ENCODE measurements at regions not wholly inside any gene's neighbourhood (a gene's known extent, or its start where the extent isn't known, plus 50 kb on each side); places are given as distances from the start of the nearest gene placed in this dataset.

DNA sequence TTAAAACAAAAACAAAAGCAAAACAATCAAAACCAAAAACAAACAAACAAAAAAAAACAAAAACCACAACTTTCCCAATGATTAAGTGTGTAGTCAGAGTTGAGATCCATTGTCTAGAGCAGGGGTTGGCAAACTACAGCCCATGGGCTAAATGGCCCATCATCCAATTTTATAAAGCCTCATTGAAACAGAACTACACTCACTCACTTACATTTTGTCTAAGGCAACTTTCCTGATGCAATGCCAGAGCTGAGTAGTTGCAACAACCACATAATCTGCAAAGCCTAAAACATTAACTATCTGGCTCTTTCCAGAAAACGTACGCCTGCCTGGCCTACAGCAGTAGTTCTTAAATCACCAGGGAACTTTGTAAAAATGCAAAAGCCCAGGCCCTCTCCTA lies 124.1 kb downstream of the SOX9 start:
- Histone ChIP-seq H3K4me3 (replicated peaks; ENCODE audit: low read depth, low read length) (no peak overlapping the region), H3K36me3 (ENCODE audit: control insufficient read depth, insufficient read depth, low read length) (no peaks in the 10 kb centered on the region), H3K27me3 (replicated peaks; ENCODE audit: control insufficient read depth, insufficient read depth, low read length) (no peaks in the 10 kb centered on the region)
- no peak for DNase-seq (ENCODE audit: extremely low read depth, insufficient read length)
- TF ChIP-seq, protein P1, sequence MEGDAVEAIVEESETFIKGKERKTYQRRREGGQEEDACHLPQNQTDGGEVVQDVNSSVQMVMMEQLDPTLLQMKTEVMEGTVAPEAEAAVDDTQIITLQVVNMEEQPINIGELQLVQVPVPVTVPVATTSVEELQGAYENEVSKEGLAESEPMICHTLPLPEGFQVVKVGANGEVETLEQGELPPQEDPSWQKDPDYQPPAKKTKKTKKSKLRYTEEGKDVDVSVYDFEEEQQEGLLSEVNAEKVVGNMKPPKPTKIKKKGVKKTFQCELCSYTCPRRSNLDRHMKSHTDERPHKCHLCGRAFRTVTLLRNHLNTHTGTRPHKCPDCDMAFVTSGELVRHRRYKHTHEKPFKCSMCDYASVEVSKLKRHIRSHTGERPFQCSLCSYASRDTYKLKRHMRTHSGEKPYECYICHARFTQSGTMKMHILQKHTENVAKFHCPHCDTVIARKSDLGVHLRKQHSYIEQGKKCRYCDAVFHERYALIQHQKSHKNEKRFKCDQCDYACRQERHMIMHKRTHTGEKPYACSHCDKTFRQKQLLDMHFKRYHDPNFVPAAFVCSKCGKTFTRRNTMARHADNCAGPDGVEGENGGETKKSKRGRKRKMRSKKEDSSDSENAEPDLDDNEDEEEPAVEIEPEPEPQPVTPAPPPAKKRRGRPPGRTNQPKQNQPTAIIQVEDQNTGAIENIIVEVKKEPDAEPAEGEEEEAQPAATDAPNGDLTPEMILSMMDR (IDR thresholded peaks at IDR 0.05; ENCODE audit: insufficient read depth, low read length, poor library complexity, severe bottlenecking), result no peak

DNA sequence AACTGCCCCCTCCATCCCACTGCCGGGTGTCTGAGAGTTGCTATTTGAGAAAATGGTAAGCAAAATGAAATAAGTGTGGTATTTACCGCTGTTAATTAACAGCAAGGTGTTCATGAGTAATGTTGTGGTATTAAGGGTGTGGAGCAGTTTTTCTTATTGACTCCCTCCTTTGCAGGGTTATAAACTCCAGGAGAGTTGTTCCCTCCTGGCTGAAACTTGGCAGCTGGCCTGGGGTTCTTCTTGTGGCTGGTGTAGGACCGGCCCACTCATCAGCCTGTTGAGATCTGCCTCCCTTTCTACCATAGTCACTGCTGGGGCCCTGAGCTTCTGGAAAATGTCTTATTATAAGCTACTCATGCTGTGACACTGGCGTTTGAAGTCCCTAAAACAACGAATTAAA lies 128.6 kb downstream of the SOX9 start:
- Histone ChIP-seq H3K27me3 (replicated peaks; ENCODE audit: control insufficient read depth, insufficient read depth, low read length) (no peaks in the 10 kb centered on the region), H3K36me3 (ENCODE audit: control insufficient read depth, insufficient read depth, low read length) (no peaks in the 10 kb centered on the region), H3K4me3 (replicated peaks; ENCODE audit: low read depth, low read length) (no peak overlapping the region)
- TF ChIP-seq, protein P1 (IDR thresholded peaks at IDR 0.05; ENCODE audit: insufficient read depth, low read length, poor library complexity, severe bottlenecking), result no peak
- no peak for DNase-seq (ENCODE audit: extremely low read depth, insufficient read length)

DNA sequence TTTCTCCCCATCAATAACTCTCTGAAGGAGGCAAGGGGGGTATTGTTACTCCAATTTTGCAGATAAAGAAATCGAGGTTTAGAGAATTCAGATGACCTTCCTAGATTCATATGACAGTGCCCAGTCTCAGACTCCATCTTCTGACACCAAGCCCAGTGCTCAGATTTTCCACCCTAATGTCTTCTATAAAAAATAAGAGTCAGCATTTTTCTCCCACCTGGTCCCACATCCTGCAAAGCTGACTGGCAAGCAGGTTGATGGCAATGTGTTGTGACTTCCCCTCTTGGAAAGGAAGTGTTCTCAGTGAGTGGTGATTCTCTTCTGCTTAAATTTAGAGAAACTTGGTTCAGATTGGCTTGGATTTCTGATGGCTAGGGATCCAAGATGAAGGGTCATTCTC lies 129.4 kb downstream of the SOX9 start:
- no peak for DNase-seq (ENCODE audit: extremely low read depth, insufficient read length)
- H3K4me3 ChIP-seq (replicated peaks; ENCODE audit: low read depth, low read length), result no peak overlapping the region
- H3K36me3 ChIP-seq (ENCODE audit: control insufficient read depth, insufficient read depth, low read length), result no peaks in the 10 kb centered on the region
- TF ChIP-seq, protein P1 (IDR thresholded peaks at IDR 0.05; ENCODE audit: insufficient read depth, low read length, poor library complexity, severe bottlenecking), result no peak
- H3K27me3 ChIP-seq (replicated peaks; ENCODE audit: control insufficient read depth, insufficient read depth, low read length), result no peaks in the 10 kb centered on the region

DNA sequence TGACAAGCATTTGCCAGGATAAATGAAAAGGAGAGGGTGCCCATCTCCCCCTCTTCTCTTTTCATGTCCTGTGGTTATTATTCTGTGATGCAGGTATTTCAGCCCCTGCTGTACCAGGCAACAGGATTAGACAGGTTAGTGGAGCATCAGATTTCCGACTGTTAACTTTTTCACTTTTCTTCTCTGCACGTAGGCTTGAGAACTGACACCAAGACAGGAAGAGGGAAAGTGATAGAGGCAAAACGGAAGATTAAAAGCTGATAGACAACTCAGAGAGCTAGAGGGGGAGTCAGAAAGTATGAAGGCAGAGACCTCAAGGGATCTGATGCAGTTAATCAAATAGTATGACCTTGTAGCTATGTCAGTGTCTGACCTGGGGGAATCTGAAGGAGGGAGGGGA lies 132.8 kb downstream of the SOX9 start:
- H3K27me3 ChIP-seq (replicated peaks; ENCODE audit: control insufficient read depth, insufficient read depth, low read length), result no peaks in the 10 kb centered on the region
- TF ChIP-seq, protein P1 (IDR thresholded peaks at IDR 0.05; ENCODE audit: insufficient read depth, low read length, poor library complexity, severe bottlenecking), result no peak
- no peak for DNase-seq (ENCODE audit: extremely low read depth, insufficient read length)
- H3K36me3 ChIP-seq (ENCODE audit: control insufficient read depth, insufficient read depth, low read length), result no peaks in the 10 kb centered on the region
- H3K4me3 ChIP-seq (replicated peaks; ENCODE audit: low read depth, low read length), result no peak overlapping the region

DNA sequence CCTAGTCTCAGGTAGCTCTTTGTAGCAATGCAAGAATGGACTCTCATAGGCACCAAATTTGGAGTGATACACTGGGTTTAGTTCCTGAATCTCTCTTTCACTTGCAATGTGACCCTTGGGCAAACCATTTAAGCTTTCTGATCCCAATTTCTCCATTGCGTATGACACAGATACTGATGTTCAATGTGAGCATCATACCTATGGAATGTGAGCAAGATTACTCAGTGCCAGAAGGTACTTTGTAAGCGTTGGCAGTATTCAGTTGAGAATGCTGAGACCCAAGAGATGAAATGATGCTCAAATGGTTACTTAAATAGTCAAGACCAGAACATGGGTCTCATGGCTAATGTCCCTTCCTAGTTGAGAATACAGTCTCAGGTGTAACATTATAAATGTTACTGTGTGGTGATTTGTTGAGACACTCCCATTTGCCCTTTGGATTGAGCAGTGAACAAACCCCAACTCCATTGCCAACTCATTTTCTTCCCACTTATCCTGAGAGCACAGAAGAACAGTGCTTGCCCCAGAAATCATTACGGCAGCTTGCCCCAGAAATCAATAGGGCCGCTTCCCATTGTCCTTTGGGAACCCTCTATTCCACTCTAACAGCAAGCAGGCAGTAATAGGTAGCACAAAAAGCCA lies 134.1 kb downstream of the SOX9 start:
- no peak for DNase-seq (ENCODE audit: extremely low read depth, insufficient read length)
- Histone ChIP-seq H3K36me3 (ENCODE audit: control insufficient read depth, insufficient read depth, low read length) (no peaks in the 10 kb centered on the region), H3K4me3 (replicated peaks; ENCODE audit: low read depth, low read length) (no peak overlapping the region), H3K27me3 (replicated peaks; ENCODE audit: control insufficient read depth, insufficient read depth, low read length) (no peaks in the 10 kb centered on the region)
- TF ChIP-seq, protein P1 (IDR thresholded peaks at IDR 0.05; ENCODE audit: insufficient read depth, low read length, poor library complexity, severe bottlenecking), result no peak

DNA sequence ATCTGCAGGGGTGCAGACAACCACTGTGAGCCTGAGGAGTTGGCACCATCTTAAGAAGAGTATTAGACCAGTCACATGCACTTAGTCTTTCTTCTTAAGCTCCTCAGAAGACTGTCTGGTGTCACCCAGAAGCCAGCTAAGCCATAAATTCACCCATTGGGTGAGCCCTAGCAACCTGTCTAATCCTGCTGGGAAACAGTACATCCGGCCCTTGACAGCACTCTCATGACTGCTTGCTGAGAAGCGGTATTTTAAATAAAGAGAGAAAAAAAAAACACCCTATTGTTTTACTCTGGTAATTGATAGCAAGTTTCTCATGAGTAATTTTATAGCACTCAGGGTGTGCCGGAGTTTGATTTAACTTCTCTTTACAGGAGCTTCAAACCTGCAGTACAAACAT lies 134.7 kb downstream of the SOX9 start:
- no peak overlapping the region for H3K4me3 ChIP-seq (replicated peaks; ENCODE audit: low read depth, low read length)
- no peaks in the 10 kb centered on the region for H3K36me3 ChIP-seq (ENCODE audit: control insufficient read depth, insufficient read depth, low read length)
- DNase-seq (ENCODE audit: extremely low read depth, insufficient read length), result no peak
- TF ChIP-seq, protein P1 (IDR thresholded peaks at IDR 0.05; ENCODE audit: insufficient read depth, low read length, poor library complexity, severe bottlenecking), result no peak
- H3K27me3 ChIP-seq (replicated peaks; ENCODE audit: control insufficient read depth, insufficient read depth, low read length), result no peaks in the 10 kb centered on the region

Measured in GM06990 (cell line).